ENCODE measurements at regions not wholly inside any gene's neighbourhood (a gene's known extent, or its start where the extent isn't known, plus 50 kb on each side); places are given as distances from the start of the nearest gene placed in this dataset.
"Not testable (repeated sequence)": the region's sequence is repeated elsewhere in the genome, so short reads cannot be mapped to it uniquely, and the experiment has no call there.

- Mint-ChIP-seq H3K27me3 (ENCODE audit: low read depth) (peaks cover 24% of the 10 kb centered on the region), H3K4me3 (no peak overlapping the region), H3K4me1 (peaks cover 13% of the 10 kb centered on the region; the same call in 1 of the 2 replicates), H3K36me3 (peaks cover 10% of the 10 kb centered on the region), H3K9me3 (peaks cover 38% of the 10 kb centered on the region), H3K27ac (no peak overlapping the region)
- DNase-seq (ENCODE audit: low spot score): no peak
- TF ChIP-seq MXD4 (CRISPR knock-in tag; IDR thresholded peaks at IDR 0.05; ENCODE audit: borderline replicate concordance): no peak
- no peak for TF ChIP-seq CREB1 (CRISPR knock-in tag; IDR thresholded peaks at IDR 0.05)
- no peak for TF ChIP-seq ETV6 (CRISPR knock-in tag; IDR thresholded peaks at IDR 0.05)
- no peak for TF ChIP-seq SMAD4 (CRISPR knock-in tag; IDR thresholded peaks at IDR 0.05)
- POLR2A ChIA-PET: no interaction called here
- CTCF ChIA-PET: interaction anchor here (1.2 kb wide), 1 partner anchor 14 kb away, joined by 3 read pairs; no protein-coding TSS in a partner anchor
- ATAC-seq: no peak
Observed at GRCh38 chr12:62196146-62196545, 64.1 kb upstream of the USP15 start.

DNA sequence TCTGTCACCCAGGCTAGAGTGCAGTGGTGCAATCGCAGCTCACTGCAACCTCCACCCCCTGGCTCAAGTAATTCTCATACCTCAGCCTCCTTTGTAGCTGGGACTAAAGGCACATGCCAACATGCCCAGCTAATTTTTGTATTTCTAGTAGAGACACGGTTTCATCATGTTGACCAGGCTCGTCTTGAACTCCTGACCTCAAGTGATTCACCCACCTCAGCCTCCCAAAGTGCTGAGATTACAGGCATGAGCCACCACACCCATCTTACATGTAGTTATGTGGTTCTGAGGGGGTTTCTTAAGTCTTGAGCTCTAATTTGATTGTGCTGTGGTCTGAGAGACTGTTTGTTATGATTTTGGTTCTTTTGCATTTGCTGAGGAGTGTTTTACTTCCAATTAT, 57.3 kb upstream of the USP15 start:
- H3K4me3 Mint-ChIP-seq; H3K27me3 Mint-ChIP-seq (ENCODE audit: low read depth); H3K27ac Mint-ChIP-seq; CTCF ChIA-PET; H3K4me1 Mint-ChIP-seq; POLR2A ChIA-PET; ATAC-seq; DNase-seq (ENCODE audit: low spot score): not testable (repeated sequence)
- Mint-ChIP-seq H3K9me3 (peaks cover 68% of the 10 kb centered on the region), H3K36me3 (peaks cover 27% of the 10 kb centered on the region)

DNA sequence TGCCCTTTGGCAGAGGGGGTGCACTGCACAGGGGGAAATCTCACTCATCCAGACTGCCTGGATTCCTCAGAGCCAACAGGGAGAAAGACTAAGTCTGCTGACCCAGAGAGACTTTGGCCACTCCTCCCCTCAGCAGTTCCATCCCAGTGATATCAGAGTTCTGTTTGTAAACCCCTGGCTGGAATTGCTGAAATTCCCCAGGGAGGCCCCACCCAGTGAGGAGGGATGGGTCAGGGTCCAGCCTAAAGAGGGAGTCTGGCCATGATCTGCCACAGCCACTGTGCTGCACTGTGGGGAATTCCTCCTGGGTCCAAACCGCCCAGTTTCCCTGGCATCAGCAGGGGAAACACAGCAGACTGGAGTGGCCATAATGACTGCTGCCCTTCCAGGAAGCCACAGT, 54.9 kb upstream of the USP15 start:
- H3K4me3 Mint-ChIP-seq: no peak overlapping the region
- H3K9me3 Mint-ChIP-seq: peaks cover 52% of the 10 kb centered on the region
- DNase-seq (ENCODE audit: low spot score) (no peak), ATAC-seq (no peak)
- H3K27me3 Mint-ChIP-seq (ENCODE audit: low read depth): no peaks in the 10 kb centered on the region
- POLR2A ChIA-PET: no interaction called here
- no peaks in the 10 kb centered on the region for H3K4me1 Mint-ChIP-seq
- no peak overlapping the region for H3K27ac Mint-ChIP-seq
- CTCF ChIA-PET: no interaction called here
- no peak for TF ChIP-seq NFE2L1 (CRISPR knock-in tag; IDR thresholded peaks at IDR 0.05)
- H3K36me3 Mint-ChIP-seq: peaks cover 27% of the 10 kb centered on the region

DNA sequence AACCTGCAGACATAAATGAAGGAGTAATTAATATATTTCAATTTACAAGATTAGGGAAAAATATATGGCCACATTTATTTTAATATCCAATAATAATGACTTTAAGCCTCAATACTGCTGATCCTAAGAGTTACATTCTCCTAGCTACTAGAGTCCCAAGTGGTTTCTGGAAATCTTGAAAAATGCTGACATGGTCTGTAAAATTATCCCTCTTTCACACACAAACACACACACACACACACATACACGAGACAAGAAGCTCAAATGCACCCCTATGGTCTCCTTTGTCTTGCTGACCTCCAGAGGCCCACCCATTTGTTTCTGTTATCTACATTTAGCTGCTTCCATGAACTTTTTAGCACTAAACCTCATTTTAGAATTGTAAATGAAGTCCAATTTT, 53.0 kb upstream of the USP15 start:
- no peak overlapping the region for H3K4me3 Mint-ChIP-seq
- no peak overlapping the region for H3K27ac Mint-ChIP-seq
- H3K4me1 Mint-ChIP-seq: no peaks in the 10 kb centered on the region
- POLR2A ChIA-PET: no interaction called here
- peaks cover 20% of the 10 kb centered on the region for H3K36me3 Mint-ChIP-seq
- peaks cover 35% of the 10 kb centered on the region for H3K9me3 Mint-ChIP-seq
- CTCF ChIA-PET: no interaction called here
- TF ChIP-seq, protein P1, sequence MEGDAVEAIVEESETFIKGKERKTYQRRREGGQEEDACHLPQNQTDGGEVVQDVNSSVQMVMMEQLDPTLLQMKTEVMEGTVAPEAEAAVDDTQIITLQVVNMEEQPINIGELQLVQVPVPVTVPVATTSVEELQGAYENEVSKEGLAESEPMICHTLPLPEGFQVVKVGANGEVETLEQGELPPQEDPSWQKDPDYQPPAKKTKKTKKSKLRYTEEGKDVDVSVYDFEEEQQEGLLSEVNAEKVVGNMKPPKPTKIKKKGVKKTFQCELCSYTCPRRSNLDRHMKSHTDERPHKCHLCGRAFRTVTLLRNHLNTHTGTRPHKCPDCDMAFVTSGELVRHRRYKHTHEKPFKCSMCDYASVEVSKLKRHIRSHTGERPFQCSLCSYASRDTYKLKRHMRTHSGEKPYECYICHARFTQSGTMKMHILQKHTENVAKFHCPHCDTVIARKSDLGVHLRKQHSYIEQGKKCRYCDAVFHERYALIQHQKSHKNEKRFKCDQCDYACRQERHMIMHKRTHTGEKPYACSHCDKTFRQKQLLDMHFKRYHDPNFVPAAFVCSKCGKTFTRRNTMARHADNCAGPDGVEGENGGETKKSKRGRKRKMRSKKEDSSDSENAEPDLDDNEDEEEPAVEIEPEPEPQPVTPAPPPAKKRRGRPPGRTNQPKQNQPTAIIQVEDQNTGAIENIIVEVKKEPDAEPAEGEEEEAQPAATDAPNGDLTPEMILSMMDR (IDR thresholded peaks at IDR 0.05): no peak
- no peak for TF ChIP-seq ZBTB21 (CRISPR knock-in tag; IDR thresholded peaks at IDR 0.05; ENCODE audit: borderline replicate concordance)
- TF ChIP-seq CREM (CRISPR knock-in tag; IDR thresholded peaks at IDR 0.05): no peak
- TF ChIP-seq TEAD4 (CRISPR knock-in tag; IDR thresholded peaks at IDR 0.05): no peak
- no peak for TF ChIP-seq FOXJ3 (CRISPR knock-in tag; IDR thresholded peaks at IDR 0.05; ENCODE audit: borderline replicate concordance)
- no peak for TF ChIP-seq E2F5 (CRISPR knock-in tag; IDR thresholded peaks at IDR 0.05)
- no peak for TF ChIP-seq USF1 (CRISPR knock-in tag; IDR thresholded peaks at IDR 0.05)
- no peak for TF ChIP-seq ZNF416 (CRISPR knock-in tag; IDR thresholded peaks at IDR 0.05)
- no peak for TF ChIP-seq FOXP1 (CRISPR knock-in tag; IDR thresholded peaks at IDR 0.05; ENCODE audit: borderline replicate concordance)
- TF ChIP-seq GABPB1 (CRISPR knock-in tag; IDR thresholded peaks at IDR 0.05): no peak
- TF ChIP-seq, protein P2, sequence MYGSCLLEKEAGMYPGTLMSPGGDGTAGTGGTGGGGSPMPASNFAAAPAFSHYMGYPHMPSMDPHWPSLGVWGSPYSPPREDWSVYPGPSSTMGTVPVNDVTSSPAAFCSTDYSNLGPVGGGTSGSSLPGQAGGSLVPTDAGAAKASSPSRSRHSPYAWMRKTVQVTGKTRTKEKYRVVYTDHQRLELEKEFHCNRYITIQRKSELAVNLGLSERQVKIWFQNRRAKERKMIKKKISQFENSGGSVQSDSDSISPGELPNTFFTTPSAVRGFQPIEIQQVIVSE (CRISPR knock-in tag; IDR thresholded peaks at IDR 0.05; ENCODE audit: borderline replicate concordance): no peak
- TF ChIP-seq, protein P3, sequence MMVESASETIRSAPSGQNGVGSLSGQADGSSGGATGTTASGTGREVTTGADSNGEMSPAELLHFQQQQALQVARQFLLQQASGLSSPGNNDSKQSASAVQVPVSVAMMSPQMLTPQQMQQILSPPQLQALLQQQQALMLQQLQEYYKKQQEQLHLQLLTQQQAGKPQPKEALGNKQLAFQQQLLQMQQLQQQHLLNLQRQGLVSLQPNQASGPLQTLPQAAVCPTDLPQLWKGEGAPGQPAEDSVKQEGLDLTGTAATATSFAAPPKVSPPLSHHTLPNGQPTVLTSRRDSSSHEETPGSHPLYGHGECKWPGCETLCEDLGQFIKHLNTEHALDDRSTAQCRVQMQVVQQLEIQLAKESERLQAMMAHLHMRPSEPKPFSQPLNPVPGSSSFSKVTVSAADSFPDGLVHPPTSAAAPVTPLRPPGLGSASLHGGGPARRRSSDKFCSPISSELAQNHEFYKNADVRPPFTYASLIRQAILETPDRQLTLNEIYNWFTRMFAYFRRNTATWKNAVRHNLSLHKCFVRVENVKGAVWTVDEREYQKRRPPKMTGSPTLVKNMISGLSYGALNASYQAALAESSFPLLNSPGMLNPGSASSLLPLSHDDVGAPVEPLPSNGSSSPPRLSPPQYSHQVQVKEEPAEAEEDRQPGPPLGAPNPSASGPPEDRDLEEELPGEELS (CRISPR knock-in tag; IDR thresholded peaks at IDR 0.05): no peak
- TF ChIP-seq, protein P4, sequence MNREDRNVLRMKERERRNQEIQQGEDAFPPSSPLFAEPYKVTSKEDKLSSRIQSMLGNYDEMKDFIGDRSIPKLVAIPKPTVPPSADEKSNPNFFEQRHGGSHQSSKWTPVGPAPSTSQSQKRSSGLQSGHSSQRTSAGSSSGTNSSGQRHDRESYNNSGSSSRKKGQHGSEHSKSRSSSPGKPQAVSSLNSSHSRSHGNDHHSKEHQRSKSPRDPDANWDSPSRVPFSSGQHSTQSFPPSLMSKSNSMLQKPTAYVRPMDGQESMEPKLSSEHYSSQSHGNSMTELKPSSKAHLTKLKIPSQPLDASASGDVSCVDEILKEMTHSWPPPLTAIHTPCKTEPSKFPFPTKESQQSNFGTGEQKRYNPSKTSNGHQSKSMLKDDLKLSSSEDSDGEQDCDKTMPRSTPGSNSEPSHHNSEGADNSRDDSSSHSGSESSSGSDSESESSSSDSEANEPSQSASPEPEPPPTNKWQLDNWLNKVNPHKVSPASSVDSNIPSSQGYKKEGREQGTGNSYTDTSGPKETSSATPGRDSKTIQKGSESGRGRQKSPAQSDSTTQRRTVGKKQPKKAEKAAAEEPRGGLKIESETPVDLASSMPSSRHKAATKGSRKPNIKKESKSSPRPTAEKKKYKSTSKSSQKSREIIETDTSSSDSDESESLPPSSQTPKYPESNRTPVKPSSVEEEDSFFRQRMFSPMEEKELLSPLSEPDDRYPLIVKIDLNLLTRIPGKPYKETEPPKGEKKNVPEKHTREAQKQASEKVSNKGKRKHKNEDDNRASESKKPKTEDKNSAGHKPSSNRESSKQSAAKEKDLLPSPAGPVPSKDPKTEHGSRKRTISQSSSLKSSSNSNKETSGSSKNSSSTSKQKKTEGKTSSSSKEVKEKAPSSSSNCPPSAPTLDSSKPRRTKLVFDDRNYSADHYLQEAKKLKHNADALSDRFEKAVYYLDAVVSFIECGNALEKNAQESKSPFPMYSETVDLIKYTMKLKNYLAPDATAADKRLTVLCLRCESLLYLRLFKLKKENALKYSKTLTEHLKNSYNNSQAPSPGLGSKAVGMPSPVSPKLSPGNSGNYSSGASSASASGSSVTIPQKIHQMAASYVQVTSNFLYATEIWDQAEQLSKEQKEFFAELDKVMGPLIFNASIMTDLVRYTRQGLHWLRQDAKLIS (CRISPR knock-in tag; IDR thresholded peaks at IDR 0.05; ENCODE audit: borderline replicate concordance): no peak
- TF ChIP-seq IRF1 (CRISPR knock-in tag; IDR thresholded peaks at IDR 0.05): no peak
- no peaks in the 10 kb centered on the region; the same call in 1 of the 2 replicates for H3K27me3 Mint-ChIP-seq (ENCODE audit: low read depth)
- no peak for ATAC-seq
- DNase-seq (ENCODE audit: low spot score): no peak
